ENCODE measurements at regions not wholly inside any gene's neighbourhood (a gene's known extent, or its start where the extent isn't known, plus 50 kb on each side); places are given as distances from the start of the nearest gene placed in this dataset.

- H3K36me3 Mint-ChIP-seq (ENCODE audit: low read depth), result no peaks in the 10 kb centered on the region
- H3K27me3 Mint-ChIP-seq, result no peaks in the 10 kb centered on the region
- CTCF ChIA-PET, result no interaction called here
- no peak for DNase-seq
- H3K9me3 Mint-ChIP-seq, result no peaks in the 10 kb centered on the region
- H3K4me1 Mint-ChIP-seq, result no peaks in the 10 kb centered on the region
- no peak for TF ChIP-seq CTCF (IDR thresholded peaks at IDR 0.05)
- no peak for ATAC-seq (ENCODE audit: low read depth)
- intact Hi-C loops (cut with micrococcal nuclease), result no loop called here
- POLR2A ChIA-PET, result no interaction called here
- H3K4me3 Mint-ChIP-seq, result no peak overlapping the region
- H3K27ac Mint-ChIP-seq, result no peak overlapping the region
Measured at GRCh38 chr4:155491336-155492120, 114.8 kb upstream of the MAP9 start.

- no peaks in the 10 kb centered on the region for H3K27me3 Mint-ChIP-seq
- DNase-seq, result no peak
- no peak overlapping the region for H3K27ac Mint-ChIP-seq
- intact Hi-C loops (cut with micrococcal nuclease), result no loop called here
- no peak for TF ChIP-seq CTCF (IDR thresholded peaks at IDR 0.05)
- H3K36me3 Mint-ChIP-seq (ENCODE audit: low read depth), result no peaks in the 10 kb centered on the region
- POLR2A ChIA-PET, result no interaction called here
- CTCF ChIA-PET, result no interaction called here
- H3K4me1 Mint-ChIP-seq, result no peaks in the 10 kb centered on the region
- no peaks in the 10 kb centered on the region for H3K9me3 Mint-ChIP-seq
- no peak overlapping the region for H3K4me3 Mint-ChIP-seq
- ATAC-seq (ENCODE audit: low read depth), result no peak
Measured at GRCh38 chr4:155489271-155489670, 112.5 kb upstream of the MAP9 start.

- no peak overlapping the region for H3K27ac Mint-ChIP-seq
- ChIA-PET CTCF (no interaction called here), POLR2A (no interaction called here)
Measured at GRCh38 chr4:155488691-155489090, 111.9 kb upstream of the MAP9 start.

GRCh38 chr4:155487210-155487609 lies 110.4 kb upstream of the MAP9 start:
- ATAC-seq (ENCODE audit: low read depth), result no peak
- DNase-seq, result no peak
- Mint-ChIP-seq H3K4me3 (no peak overlapping the region), H3K27me3 (no peaks in the 10 kb centered on the region), H3K9me3 (no peaks in the 10 kb centered on the region), H3K36me3 (ENCODE audit: low read depth) (no peaks in the 10 kb centered on the region), H3K27ac (no peak overlapping the region), H3K4me1 (no peaks in the 10 kb centered on the region)
- CTCF ChIA-PET, result no interaction called here
- intact Hi-C loops (cut with micrococcal nuclease), result no loop called here
- TF ChIP-seq CTCF (IDR thresholded peaks at IDR 0.05), result no peak
- POLR2A ChIA-PET, result no interaction called here

More at GRCh38 chr4:155488691-155489090, 111.9 kb upstream of the MAP9 start:
- H3K4me1 Mint-ChIP-seq, result no peaks in the 10 kb centered on the region
- DNase-seq, result no peak
- H3K4me3 Mint-ChIP-seq, result no peak overlapping the region
- no peak for TF ChIP-seq CTCF (IDR thresholded peaks at IDR 0.05)
- no peaks in the 10 kb centered on the region for H3K27me3 Mint-ChIP-seq
- no peak for ATAC-seq (ENCODE audit: low read depth)
- H3K36me3 Mint-ChIP-seq (ENCODE audit: low read depth), result no peaks in the 10 kb centered on the region
- no peaks in the 10 kb centered on the region for H3K9me3 Mint-ChIP-seq
- intact Hi-C loops (cut with micrococcal nuclease), result no loop called here

- no peak for DNase-seq
Measured at GRCh38 chr4:155481150-155481549, 104.4 kb upstream of the MAP9 start.

More at GRCh38 chr4:155481150-155481549, 104.4 kb upstream of the MAP9 start:
- H3K4me3 Mint-ChIP-seq, result no peak overlapping the region
- H3K27me3 Mint-ChIP-seq, result no peaks in the 10 kb centered on the region
- no peak for ATAC-seq (ENCODE audit: low read depth)
- no peaks in the 10 kb centered on the region for H3K9me3 Mint-ChIP-seq
- ChIA-PET CTCF (no interaction called here), POLR2A (no interaction called here)
- no peaks in the 10 kb centered on the region for H3K36me3 Mint-ChIP-seq (ENCODE audit: low read depth)
- intact Hi-C loops (cut with micrococcal nuclease), result no loop called here
- TF ChIP-seq CTCF (IDR thresholded peaks at IDR 0.05), result no peak
- no peaks in the 10 kb centered on the region for H3K4me1 Mint-ChIP-seq
- no peak overlapping the region for H3K27ac Mint-ChIP-seq
